ENCODE measurements at regions not wholly inside any gene's neighbourhood (a gene's known extent, or its start where the extent isn't known, plus 50 kb on each side); places are given as distances from the start of the nearest gene placed in this dataset.

DNA sequence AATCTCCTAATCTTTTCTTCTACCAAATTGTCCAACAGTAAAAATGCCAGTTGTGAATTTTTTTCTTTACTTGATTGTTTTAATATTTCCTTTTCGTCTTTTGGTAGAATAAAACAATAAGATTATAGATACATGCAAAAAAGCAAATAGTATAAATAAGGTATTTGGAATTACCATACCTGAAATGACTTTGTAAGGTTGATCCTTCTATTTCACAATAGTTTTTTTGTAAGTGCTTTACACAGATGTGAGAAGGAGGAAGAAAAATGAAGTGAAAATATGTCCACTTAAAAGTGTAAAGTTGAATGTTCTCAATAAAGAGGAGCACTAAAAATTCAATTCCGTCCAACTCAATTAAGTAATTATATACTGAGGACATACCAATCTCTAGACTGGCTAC, 457.6 kb downstream of the UTRN start:
- no peaks in the 10 kb centered on the region for H3K4me1 ChIP-seq
- no peaks in the 10 kb centered on the region for H3K27me3 ChIP-seq
- TF ChIP-seq, protein P1, sequence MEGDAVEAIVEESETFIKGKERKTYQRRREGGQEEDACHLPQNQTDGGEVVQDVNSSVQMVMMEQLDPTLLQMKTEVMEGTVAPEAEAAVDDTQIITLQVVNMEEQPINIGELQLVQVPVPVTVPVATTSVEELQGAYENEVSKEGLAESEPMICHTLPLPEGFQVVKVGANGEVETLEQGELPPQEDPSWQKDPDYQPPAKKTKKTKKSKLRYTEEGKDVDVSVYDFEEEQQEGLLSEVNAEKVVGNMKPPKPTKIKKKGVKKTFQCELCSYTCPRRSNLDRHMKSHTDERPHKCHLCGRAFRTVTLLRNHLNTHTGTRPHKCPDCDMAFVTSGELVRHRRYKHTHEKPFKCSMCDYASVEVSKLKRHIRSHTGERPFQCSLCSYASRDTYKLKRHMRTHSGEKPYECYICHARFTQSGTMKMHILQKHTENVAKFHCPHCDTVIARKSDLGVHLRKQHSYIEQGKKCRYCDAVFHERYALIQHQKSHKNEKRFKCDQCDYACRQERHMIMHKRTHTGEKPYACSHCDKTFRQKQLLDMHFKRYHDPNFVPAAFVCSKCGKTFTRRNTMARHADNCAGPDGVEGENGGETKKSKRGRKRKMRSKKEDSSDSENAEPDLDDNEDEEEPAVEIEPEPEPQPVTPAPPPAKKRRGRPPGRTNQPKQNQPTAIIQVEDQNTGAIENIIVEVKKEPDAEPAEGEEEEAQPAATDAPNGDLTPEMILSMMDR (IDR thresholded peaks at IDR 0.05) = no peak
- no peaks in the 10 kb centered on the region for H3K9me3 ChIP-seq
- no peak overlapping the region for H3K4me3 ChIP-seq
- DNase-seq = no peak
- H3K27ac ChIP-seq = no peak overlapping the region
- no peak for ATAC-seq
- intact Hi-C loops (cut with DNase I) = no loop called here
- H3K36me3 ChIP-seq = peaks cover 0 to 4% of the 10 kb centered on the region in 2 donors

DNA sequence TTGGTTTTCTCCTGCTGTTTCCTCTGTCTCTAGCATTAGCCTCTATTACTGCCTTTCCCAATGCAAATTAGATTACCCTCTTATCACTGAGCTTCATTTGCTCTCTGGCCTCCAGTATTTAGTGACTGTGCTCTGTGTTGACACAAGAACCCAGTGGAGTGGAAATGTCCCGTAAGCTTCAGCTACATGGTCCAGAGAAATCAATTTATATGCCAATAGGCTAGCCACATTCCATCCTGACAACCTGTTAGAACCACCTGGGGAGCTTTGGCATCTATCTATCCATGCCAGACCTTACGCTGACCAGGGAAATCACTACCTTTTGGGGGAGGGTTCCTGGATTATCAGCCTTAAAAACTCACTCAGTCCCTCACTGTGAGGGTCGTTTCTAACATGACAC, 459.6 kb downstream of the UTRN start:
- Histone ChIP-seq H3K9me3 (no peaks in the 10 kb centered on the region), H3K27ac (no peak overlapping the region), H3K36me3 (peaks cover 0 to 20% of the 10 kb centered on the region in 2 donors), H3K27me3 (no peaks in the 10 kb centered on the region), H3K4me1 (no peaks in the 10 kb centered on the region), H3K4me3 (no peak overlapping the region)
- ATAC-seq (peak; percentile 62), DNase-seq (no peak)
- TF ChIP-seq, protein P1 (IDR thresholded peaks at IDR 0.05) = no peak
- intact Hi-C loops (cut with DNase I) = no loop called here

DNA sequence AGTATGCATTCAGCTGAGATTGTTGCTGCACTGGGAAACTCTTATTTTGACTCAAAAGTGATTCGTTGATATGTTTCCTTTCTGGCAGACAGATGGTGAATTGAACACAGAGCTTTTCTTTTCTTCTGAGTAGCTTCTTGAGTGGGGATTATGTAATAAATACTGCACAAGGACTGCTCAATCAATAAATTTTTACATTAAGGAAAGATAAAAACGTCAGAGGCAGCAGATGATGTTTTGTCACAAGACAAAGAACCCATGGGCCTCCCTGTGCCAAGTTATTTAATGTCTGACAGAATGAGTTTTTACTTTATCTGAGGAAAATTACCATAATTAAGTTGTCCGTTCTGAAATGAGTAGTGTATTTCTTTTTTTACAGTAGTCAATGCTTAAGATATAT, 460.3 kb downstream of the UTRN start:
- no peak for DNase-seq
- intact Hi-C loops (cut with DNase I) = no loop called here

DNA sequence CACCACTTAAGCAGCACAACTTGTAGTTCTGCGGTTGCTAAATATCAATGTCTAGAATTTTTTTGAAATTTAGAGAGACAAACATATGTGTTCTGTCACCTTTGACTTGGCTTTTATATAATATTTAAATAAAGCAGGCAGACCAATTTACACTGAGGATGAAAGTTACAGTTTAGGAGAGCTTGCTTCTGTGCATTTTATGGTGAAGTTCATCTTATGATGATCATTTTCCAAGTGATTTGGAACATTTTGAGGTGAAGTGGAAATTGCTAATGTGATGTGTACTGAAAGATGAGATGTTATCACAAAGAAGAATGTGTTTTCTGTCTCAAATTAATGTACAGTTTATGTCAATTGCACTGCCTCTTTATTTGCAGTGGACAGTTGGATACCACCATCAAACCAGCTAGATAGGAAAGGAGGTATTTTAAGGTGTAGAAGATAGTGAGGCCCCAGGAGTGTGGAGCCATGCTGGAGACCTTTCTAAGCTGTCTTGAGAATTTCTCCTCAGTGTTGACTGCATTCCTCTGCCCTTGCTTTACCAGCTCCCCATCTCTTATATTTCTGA, 461.9 kb downstream of the UTRN start:
- H3K4me1 ChIP-seq = no peaks in the 10 kb centered on the region
- ATAC-seq (no peak), DNase-seq (no peak)
- TF ChIP-seq, protein P1 (IDR thresholded peaks at IDR 0.05) = no peak
- H3K4me3 ChIP-seq = no peak overlapping the region
- no peaks in the 10 kb centered on the region for H3K9me3 ChIP-seq
- peaks cover 0 to 29% of the 10 kb centered on the region in 2 donors for H3K36me3 ChIP-seq
- intact Hi-C loops (cut with DNase I) = no loop called here
- no peaks in the 10 kb centered on the region for H3K27me3 ChIP-seq
- H3K27ac ChIP-seq = no peak overlapping the region

More for the DNA sequence above, 460.3 kb downstream of the UTRN start:
- Histone ChIP-seq H3K36me3 (peaks cover 0 to 20% of the 10 kb centered on the region in 2 donors), H3K4me1 (no peaks in the 10 kb centered on the region), H3K4me3 (no peak overlapping the region), H3K9me3 (no peaks in the 10 kb centered on the region), H3K27ac (no peak overlapping the region), H3K27me3 (no peaks in the 10 kb centered on the region)
- TF ChIP-seq, protein P1 (IDR thresholded peaks at IDR 0.05) = no peak
- ATAC-seq = no peak

DNA sequence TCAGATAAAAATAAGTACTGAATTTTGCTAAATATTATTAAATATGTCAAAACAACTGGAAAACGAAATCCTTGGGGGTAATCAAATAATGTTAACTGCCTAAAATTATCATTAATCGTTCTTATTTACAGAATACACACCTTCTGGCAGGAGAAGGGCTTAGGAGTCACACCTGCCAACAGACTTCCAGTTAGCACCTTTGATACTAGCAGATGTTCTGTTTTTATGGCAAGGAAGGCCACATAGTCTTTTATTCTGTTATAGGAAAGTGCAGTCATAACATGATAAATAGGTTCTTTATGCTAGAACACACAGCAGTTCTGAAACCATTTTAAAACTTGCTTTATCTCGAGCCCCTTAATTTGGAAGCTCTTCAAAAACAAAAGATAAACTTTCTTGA, 464.1 kb downstream of the UTRN start:
- Histone ChIP-seq H3K36me3 (peaks cover 0 to 50% of the 10 kb centered on the region in 2 donors), H3K4me3 (no peak overlapping the region), H3K27ac (no peak overlapping the region), H3K9me3 (no peaks in the 10 kb centered on the region), H3K27me3 (no peaks in the 10 kb centered on the region), H3K4me1 (no peaks in the 10 kb centered on the region)
- TF ChIP-seq, protein P1 (IDR thresholded peaks at IDR 0.05) = no peak
- ATAC-seq = no peak
- no peak for DNase-seq
- intact Hi-C loops (cut with DNase I) = no loop called here
